D341Med (cell line): ENCODE measurements at regions not wholly inside any gene's neighbourhood (a gene's known extent, or its start where the extent isn't known, plus 50 kb on each side); places are given as distances from the start of the nearest gene placed in this dataset.

Experiments used
- DNase-seq: peaks from one replicate; pipeline ENCODE4 v3.0.0; 2012; ENCODE audit warnings: low spot score

DNA sequence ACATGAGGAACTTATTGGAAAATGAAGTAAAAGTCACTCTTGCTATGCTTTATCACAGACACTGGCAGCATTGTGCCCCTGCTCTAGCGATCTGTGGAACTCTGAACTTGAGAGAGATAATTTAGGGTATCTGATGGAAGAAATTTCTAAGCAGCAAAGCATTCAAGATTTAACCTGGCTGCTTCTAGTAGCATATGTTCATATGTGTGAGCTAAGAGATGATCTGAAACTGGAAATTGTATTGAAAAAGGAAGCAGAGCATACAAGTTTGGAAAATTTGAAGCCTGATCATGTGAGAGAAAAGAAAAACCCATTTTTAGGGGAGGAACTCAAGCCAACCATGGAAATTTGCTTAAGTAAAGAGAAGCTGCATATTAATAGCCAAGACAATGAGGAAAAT, 657.7 kb downstream of the TRAM1L1 start:
- no peak for DNase-seq

DNA sequence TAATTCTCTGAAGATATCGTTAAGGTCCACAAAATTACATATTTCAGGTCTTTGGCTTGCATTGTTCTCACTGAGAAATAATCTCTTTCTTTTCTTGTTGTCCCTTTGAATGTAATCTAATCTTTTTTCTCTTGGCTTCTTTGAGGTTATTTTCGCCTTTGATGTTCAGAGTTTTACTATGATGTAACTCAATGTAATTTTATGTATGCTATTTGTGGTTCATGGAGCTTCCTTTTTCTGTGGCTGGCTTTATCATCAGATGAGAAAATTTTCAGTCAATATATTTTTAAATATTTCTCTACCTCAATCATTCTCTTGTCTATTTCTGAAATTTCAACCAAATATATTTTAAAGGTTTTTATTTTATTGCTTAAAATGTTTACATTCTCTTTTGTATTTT, 672.2 kb downstream of the TRAM1L1 start:
- DNase-seq = no peak

- no peak for DNase-seq
Measured at GRCh38 chr4:116401293-116401692, 684.1 kb downstream of the TRAM1L1 start.

GRCh38 chr4:116400480-116400879, 684.9 kb downstream of the TRAM1L1 start:
- no peak for DNase-seq

GRCh38 chr4:116397714-116398113, 687.7 kb downstream of the TRAM1L1 start:
- no peak for DNase-seq

GRCh38 chr4:116397291-116397690, 688.1 kb downstream of the TRAM1L1 start:
- no peak for DNase-seq

GRCh38 chr4:116395408-116395807, 690.0 kb downstream of the TRAM1L1 start:
- DNase-seq = no peak

DNA sequence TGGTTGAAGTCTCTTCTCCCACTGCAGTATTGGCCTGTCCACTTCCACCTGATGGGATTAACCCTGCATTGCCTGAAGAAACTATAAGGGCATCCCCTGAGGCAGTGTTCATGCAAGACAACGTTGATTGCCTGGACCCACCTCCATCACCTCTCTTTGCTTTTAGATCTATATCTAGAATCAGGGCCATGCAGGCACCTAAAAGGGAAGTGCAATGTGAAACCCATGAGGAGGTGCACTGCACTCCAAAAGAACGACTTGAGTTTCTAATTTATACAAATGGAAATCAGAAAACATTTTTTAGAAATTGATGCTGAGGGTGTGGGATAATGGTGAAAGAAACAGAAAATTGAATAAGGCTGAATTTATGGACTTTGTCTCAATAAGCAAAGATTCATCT, 694.4 kb downstream of the TRAM1L1 start:
- no peak for DNase-seq

DNA sequence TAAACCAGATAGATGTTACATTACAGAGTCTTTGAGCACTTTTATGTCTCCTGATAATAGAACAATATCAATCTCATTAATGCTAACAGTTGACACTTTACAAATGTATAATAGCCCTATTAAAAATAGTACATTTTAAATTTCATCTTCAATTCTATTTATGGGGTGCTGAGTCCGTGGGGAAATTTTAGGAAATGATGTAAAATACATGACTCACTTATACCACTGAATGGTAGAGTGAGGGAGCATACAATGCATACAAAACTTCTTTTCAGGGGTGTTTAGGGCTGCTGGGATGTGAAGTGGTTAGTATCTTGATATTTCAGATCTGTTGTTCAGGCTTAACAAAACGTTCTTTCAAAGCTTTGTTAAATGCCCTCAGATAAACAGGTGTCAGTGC, 696.2 kb downstream of the TRAM1L1 start:
- DNase-seq = no peak

- no peak for DNase-seq
Measured at GRCh38 chr4:116387937-116388474, 697.4 kb downstream of the TRAM1L1 start.

DNA sequence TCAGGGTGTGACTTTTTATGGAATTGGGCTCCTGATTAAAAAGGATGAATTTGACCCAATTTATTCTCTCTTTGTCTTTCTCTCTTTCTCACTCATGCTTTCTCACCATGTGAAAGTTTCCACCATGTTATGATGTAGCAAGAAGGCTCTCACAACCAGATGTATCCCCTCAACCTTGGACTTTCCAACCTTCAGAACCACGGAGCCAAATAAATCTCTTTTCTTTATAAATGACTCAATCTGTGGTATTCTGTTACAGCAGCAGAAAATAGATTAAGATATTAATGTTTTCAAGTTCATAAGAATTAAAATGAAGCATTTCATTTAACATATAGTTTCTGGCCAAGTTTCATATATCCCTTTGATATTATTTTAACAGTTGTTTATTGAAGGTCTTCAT, 698.5 kb downstream of the TRAM1L1 start:
- DNase-seq = no peak

- DNase-seq = no peak
Measured at GRCh38 chr4:116385583-116385982, 699.8 kb downstream of the TRAM1L1 start.

- DNase-seq = no peak
Measured at GRCh38 chr4:116374815-116375214, 710.6 kb downstream of the TRAM1L1 start.

- no peak for DNase-seq
Measured at GRCh38 chr4:116362583-116362982, 722.8 kb downstream of the TRAM1L1 start.

DNA sequence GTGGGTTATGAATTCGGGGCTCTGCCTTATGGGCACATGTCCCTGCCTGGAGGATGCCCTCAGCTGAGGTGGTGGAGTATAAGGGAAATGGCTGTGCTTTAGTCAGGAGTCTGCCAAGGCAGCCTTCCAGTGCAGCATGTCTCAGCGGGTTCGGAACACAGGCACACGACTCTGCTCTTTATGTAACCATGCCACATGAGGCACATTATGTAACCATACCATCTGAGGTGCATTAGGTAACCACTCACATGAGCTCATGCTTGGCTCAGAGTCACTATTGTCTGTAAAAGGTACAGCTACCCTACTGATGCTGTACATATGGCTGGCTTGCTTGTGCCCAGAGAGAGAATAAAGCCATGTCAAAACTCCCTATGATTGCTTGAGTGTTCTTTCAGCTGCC, 723.6 kb downstream of the TRAM1L1 start:
- DNase-seq = no peak

DNA sequence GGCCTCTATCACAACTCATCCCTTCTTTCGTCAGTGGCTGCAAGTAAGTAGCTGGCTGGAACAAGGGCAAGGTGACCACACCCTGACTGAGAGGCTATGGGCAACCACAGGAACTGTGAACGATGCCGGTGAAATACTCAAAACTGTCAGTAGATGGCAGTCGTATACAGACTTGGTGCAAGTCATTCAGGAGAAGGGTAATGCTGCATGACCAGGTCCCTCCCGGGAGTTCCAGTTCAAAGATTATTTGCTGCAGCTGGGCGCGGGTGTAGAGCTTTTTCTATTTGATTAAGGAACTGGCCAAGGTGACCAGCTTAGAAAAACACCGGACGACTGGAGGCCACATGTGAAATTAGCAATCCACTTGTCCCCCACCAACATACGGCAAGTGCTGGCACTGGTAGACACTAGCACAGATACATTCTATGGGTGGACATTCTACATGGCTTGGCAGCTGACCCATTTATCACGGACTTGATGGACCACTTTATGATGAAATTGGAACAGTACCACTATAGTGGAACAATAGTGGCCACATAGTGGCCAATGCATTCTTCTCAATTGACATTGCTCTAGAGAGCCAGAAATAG, 726.6 kb downstream of the TRAM1L1 start:
- peak; percentile 68 for DNase-seq

- DNase-seq = no peak
Measured at GRCh38 chr4:116357758-116358157, 727.6 kb downstream of the TRAM1L1 start.

DNA sequence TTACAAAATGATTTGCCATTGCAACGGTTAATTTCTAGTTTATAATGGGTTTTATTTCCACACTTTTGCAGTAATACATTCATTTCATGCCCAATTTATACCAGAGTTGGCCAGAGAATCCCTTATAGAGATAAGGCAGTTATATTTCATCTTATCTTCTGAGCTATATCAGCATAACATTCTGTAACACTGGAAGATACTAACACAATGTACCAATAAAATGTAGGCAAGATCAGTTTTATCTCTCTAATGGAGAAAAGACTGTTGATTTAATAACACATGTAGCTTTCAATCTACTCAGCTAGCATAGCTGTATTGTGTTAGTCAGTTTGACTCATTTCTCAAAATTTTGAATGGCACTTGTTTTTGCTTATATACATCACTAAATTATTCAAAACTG, 738.6 kb downstream of the TRAM1L1 start:
- no peak for DNase-seq

DNA sequence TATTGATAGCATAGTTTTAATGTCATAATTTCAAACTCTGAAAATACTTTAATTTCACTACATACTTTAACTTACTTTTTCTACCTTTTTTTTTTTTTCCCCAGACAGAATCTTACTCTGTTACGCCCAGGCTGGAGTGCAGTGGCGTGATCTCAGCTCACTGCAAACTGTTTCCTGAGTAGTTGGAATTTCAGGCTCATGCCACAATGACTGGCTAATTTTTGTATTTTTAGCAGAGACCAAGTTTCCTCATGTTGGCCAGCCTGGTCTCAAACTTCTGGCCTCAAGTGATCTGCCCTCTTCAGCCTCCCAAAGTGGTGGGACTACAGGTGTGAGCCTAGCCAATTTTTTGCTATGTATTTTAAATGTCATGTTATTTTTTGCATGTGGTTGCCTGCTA, 741.6 kb downstream of the TRAM1L1 start:
- no peak for DNase-seq

DNA sequence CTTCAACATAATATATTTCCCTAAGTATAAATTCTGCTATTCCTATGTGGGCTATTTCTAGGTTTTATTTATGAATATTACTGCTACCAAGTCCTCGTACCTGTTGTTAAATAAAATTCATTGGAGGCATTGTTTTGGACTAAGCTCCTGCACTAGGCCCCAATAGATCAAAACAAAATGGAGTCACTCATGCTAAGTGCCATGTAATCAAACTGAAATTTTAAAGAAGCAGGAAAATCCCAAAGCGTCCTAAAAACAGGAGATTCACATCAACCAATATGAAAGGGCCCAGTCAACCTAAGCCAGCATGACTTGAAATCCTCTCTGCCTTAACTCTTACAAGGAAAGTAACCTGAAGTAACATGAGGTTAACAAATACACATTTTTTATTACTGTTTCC, 743.2 kb downstream of the TRAM1L1 start:
- DNase-seq = no peak

- no peak for DNase-seq
Measured at GRCh38 chr4:116332508-116332907, 752.9 kb downstream of the TRAM1L1 start.

DNA sequence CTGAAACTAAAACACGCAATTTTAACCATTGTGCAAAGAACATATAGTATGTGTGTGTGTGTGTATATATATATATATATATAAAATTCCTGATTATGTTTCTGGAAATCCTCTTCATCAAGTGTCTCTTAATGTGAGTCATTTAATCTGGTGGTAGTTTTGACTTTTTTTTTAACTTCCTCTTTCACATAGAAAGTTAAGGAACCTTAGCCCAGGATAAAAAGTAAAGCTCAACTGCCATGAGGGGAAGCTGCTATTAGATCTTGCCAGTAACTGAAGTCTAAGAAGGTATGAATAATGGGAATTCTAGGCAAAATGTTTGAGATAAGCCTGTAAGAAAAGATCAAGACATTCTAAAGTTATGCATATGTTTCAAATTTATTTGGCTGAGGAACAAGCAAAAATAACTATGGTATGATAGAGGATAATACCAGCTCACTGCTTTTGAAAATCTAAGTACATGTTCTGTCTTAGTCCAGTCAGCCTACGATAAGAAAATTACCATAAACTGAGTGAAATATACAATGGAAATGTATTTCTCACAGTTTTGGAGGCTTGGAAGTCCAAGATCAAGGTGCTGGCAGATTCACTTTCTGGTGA, 757.0 kb downstream of the TRAM1L1 start:
- no peak for DNase-seq

DNA sequence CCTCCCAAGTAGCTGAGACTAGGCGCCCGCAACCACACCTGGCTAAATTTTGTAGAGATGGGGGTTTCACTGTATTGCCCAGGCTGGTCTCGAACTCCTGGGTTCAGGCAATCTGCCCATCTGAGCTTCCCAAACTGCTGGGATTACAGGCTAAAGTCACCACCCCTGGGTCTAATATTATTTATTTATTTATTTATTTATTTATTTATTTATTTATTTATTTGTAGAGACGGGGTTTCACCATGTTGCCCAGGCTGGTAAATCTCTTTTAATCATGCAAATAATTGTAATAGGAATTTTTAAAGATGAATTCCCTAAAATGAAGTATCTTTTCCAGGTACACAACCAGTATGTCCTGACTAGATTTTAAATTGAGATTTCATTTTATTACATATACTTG, 761.8 kb downstream of the TRAM1L1 start:
- DNase-seq = no peak

DNA sequence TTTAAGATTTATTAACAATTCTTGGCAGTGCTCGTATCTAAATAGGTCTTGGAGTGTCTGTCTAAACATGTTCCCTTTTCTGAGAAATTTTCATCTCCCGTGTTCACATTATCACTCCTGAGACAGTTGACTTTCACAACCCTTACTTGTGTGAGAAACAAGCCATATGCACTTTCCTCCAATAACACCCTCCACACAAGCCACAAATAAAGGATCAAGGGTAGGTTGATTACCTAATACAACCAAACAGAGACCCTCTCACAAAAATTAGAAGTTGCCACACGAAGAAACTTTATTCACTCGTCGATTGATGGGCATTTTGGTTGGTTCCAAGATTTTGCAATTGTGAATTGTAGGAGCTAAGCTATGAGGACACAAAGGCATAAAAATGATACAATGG, 763.9 kb downstream of the TRAM1L1 start:
- no peak for DNase-seq
